ENCODE measurements at regions not wholly inside any gene's neighbourhood (a gene's known extent, or its start where the extent isn't known, plus 50 kb on each side); places are given as distances from the start of the nearest gene placed in this dataset.

- DNase-seq (ENCODE audit: low read depth, low spot score), result no peak
Observed at GRCh38 chr1:14100919-14101318, 400.9 kb downstream of the PRDM2 start.

- no peak for DNase-seq (ENCODE audit: low read depth, low spot score)
Observed at GRCh38 chr1:14102180-14102579, 402.2 kb downstream of the PRDM2 start.

DNA sequence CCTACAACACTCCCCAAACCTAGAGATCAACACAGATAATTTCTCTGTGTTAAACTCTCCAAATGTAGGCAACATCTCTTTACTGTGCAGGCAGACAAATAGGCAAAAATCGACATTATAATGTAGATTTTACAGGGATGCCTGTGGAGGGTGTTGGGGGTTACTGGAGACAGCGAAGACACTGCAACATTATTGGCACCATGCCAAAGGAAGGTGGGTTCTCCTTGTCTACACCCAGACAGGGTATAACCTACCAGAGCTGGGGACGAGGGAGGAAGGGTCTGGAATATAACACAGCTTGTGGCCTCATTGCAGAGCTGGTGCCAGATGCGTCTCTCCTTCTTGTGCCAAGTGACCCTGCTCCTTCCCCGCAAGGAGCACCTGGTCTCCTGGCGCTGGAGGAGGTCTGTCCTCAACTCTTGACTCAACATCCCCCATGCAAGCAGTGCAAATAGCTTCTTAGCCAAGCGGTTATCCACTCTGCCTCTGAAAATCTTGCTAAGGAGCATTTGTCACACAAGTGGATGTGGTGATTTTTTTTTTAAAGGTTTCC lies 404.0 kb downstream of the PRDM2 start:
- DNase-seq (ENCODE audit: low read depth, low spot score), result no peak

DNA sequence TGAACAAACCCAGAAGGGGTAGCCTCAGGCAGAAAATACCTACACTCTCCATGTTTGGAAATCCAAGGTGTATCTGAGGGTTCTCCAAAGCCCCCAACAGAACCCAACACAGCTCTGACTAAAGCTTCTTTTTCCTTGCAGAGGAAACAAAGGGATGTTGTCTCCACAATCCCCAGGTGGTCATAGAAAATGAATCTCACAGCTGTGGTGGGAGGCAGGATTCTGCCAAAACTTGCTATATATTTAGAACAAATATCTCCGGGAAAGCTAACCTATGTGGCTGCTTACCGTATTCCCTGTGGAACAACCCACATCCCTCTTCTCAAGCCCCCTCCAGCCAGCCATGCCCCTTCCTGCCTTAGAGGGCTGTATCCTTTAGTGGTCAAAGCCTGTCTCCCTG lies 406.1 kb downstream of the PRDM2 start:
- DNase-seq (ENCODE audit: low read depth, low spot score), result no peak

DNA sequence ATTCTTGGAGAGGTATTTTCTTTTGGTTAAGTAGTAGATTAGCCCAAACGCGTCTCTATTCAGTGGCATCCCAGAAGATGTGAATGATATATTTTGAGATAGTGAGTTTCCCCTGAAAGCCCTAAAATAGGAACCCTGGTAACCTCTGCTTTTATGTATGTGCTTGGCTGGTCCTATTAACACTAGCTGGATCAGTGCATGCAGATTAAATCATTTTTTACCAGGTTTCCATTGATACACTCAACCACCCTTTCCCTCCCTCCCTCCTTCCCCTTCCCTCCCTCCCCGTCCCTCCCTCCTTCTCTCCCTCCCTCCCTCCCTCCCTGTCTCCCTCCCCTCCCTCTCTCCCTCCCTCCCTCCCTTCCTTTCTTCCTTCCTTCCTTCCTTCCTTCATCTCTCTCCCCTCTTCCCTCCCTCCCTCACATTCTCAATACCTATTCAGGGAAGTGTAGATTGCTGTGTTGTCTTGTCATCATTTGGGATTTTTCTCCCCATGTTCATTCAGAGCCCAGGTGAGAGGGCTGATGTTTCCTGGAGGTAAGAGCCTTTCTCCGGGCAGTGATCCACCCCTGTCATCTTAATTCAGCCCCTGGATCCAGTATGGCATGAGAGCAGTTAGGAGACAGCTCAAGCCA lies 406.8 kb downstream of the PRDM2 start:
- DNase-seq (ENCODE audit: low read depth, low spot score), result no peak

DNA sequence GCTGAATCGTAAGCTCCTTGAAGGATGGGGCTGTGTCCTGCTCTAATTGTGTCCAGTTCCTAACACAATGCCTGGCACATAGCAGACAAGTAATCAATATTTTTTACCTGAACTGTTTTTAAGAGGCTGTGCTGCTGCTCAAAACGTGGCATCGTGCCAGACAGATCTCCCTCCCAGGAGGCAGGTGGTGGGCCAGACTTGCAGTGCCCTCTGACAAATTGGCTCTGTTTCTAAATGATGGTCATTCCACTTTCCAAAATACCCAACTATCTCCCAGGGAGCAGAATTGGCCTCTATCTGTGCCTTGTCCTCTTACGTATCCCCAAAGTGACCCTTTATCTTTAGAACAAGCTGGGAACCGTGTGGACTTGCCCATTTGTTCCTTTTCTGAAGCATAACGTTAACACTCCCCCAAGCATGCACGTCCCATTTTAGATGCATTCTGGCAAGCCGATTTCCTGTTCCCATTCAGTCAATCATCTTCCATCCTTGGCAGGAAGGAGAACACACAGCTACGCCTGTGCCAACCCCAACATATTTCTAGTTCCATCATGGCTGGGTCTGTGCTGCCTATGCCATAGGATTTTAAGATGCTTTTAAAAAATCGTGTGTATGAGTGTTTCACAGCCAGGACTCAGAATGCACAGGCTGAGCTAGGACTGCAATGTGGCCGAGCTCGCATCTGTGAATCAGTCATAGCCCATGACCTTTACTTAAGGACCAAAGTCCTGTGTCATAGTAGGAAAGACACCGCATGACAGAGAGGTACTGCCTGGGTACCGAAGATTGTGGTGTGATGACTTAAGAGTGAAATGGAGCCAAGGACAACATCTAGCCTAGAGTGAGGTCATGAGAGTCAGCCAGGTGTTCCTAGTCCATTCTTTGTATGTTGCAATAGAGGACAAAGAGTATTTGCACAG lies 408.6 kb downstream of the PRDM2 start:
- DNase-seq (ENCODE audit: low read depth, low spot score), result no peak

GRCh38 chr1:14109276-14109635 lies 409.3 kb downstream of the PRDM2 start:
- DNase-seq (ENCODE audit: low read depth, low spot score), result no peak

- DNase-seq (ENCODE audit: low read depth, low spot score), result no peak
Observed at GRCh38 chr1:14110040-14110439, 410.1 kb downstream of the PRDM2 start.

- no peak for DNase-seq (ENCODE audit: low read depth, low spot score)
Observed at GRCh38 chr1:14111121-14111520, 411.1 kb downstream of the PRDM2 start.

GRCh38 chr1:14112613-14113012 lies 412.6 kb downstream of the PRDM2 start:
- no peak for DNase-seq (ENCODE audit: low read depth, low spot score)

DNA sequence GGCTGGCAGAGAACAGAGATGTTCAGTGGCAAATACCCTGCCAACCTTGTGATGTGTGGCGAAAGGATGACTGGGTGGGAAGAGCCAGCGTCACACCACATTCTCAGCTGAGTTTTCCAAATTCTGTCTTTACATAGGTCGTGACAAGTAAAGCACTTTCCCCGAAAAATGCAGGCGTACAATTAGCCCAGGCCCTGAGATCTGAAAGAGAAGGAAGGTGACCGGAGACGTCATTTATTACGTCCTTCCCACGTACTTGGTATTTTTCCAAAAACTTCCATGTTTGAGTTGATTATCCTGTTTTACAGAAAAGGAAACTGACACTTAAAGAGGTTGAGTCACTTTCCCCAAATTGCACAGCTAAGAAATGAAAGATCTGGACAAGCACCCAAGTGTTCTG lies 413.3 kb downstream of the PRDM2 start:
- DNase-seq (ENCODE audit: low read depth, low spot score), result no peak

GRCh38 chr1:14113841-14114567 lies 414.0 kb downstream of the PRDM2 start:
- DNase-seq (ENCODE audit: low read depth, low spot score), result no peak

DNA sequence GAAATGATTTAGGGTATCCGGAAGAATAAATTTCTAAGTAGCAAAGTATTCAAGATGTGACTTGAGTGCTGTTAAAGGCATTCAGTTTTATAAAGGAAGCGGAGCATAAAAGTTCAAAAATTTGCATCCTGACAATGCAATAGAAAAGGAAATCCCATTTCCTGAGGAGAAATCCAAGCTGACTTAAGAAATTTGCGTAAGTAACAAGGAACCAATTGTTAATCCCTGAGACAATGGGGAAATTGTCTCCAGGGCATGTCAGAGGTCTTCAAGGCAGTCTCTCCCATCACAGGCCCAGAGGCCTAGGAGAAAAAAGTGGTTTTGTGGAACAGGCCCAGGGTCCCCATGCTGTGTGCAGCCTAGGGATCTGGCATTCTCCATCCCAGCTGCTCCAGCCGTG lies 416.0 kb downstream of the PRDM2 start:
- no peak for DNase-seq (ENCODE audit: low read depth, low spot score)

- DNase-seq (ENCODE audit: low read depth, low spot score), result no peak
Observed at GRCh38 chr1:14117700-14118099, 417.7 kb downstream of the PRDM2 start.

- no peak for DNase-seq (ENCODE audit: low read depth, low spot score)
Observed at GRCh38 chr1:14118691-14119485, 418.9 kb downstream of the PRDM2 start.

- no peak for DNase-seq (ENCODE audit: low read depth, low spot score)
Observed at GRCh38 chr1:14120895-14121294, 420.9 kb downstream of the PRDM2 start.

GRCh38 chr1:14128096-14128495 lies 428.1 kb downstream of the PRDM2 start:
- no peak for DNase-seq (ENCODE audit: low read depth, low spot score)

- no peak for DNase-seq (ENCODE audit: low read depth, low spot score)
Observed at GRCh38 chr1:14129009-14129408, 429.0 kb downstream of the PRDM2 start.

GRCh38 chr1:14135070-14135469 lies 435.1 kb downstream of the PRDM2 start:
- no peak for DNase-seq (ENCODE audit: low read depth, low spot score)

GRCh38 chr1:14136152-14136763 lies 436.3 kb downstream of the PRDM2 start:
- no peak for DNase-seq (ENCODE audit: low read depth, low spot score)

GRCh38 chr1:14136881-14137280 lies 436.9 kb downstream of the PRDM2 start:
- DNase-seq (ENCODE audit: low read depth, low spot score), result no peak

All from brain pericyte (primary cell).